Activated CD4-positive, CD25-positive, alpha-beta regulatory T cell treated with anti-CD3 and anti-CD28 coated beads, Interleukin-2, amount 50 U/mL, for 72 hours (primary cell): ENCODE measurements at regions not wholly inside any gene's neighbourhood (a gene's known extent, or its start where the extent isn't known, plus 50 kb on each side); places are given as distances from the start of the nearest gene placed in this dataset.

Experiments
- DNase-seq: peaks from one replicate; pipeline ENCODE4 v3.0.0; 2021

GRCh38 chr3:187902041-187902471, 156.8 kb upstream of the BCL6 start:
- no peak for DNase-seq

- no peak for DNase-seq
Measured at GRCh38 chr3:187902936-187903335, 157.7 kb upstream of the BCL6 start.

GRCh38 chr3:187903697-187904096, 158.4 kb upstream of the BCL6 start:
- no peak for DNase-seq

DNA sequence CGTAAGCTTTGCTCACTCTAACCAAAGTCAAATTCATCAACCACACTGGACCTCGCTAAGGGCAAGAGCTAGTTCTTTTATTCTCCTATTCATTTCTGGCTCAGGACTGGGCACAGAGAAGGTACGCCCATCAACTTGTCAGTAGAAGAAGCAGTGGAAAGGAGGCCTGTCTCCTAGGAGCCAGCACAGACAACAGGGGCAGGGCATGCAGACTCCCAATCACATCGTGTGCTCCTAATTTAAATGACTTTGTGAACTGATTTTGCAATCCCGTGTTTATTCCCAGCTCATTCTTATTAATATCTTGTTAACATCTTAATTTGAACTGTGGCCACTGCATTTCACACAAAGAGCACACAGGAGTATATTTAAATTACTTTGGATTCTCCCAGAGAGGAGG, 161.1 kb upstream of the BCL6 start:
- no peak for DNase-seq

DNA sequence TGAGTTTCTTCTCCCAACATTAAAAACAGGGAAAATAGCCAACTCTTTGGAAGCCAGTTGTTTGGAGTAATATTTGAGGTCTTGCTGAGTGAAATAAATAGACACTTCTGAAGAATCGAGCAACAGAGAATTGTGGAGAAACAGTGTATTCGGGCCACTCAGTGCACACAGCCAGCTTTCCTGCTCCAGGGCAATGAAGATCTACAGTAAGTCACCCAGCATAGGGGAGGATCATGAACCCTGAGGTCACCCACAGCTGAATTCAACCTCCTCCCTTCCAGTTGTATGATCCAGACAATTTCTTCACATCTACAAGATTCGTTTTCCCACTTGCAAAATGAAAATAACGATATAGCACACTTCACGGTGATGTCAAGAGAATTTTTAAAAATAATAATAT, 161.7 kb upstream of the BCL6 start:
- DNase-seq, result no peak

GRCh38 chr3:187909866-187910265, 164.6 kb upstream of the BCL6 start:
- DNase-seq, result no peak

- no peak for DNase-seq
Measured at GRCh38 chr3:187912007-187912406, 166.7 kb upstream of the BCL6 start.

GRCh38 chr3:187913617-187914033, 168.4 kb upstream of the BCL6 start:
- DNase-seq, result no peak

- no peak for DNase-seq
Measured at GRCh38 chr3:187914231-187914630, 169.0 kb upstream of the BCL6 start.

- no peak for DNase-seq
Measured at GRCh38 chr3:187916072-187916471, 170.8 kb upstream of the BCL6 start.

DNA sequence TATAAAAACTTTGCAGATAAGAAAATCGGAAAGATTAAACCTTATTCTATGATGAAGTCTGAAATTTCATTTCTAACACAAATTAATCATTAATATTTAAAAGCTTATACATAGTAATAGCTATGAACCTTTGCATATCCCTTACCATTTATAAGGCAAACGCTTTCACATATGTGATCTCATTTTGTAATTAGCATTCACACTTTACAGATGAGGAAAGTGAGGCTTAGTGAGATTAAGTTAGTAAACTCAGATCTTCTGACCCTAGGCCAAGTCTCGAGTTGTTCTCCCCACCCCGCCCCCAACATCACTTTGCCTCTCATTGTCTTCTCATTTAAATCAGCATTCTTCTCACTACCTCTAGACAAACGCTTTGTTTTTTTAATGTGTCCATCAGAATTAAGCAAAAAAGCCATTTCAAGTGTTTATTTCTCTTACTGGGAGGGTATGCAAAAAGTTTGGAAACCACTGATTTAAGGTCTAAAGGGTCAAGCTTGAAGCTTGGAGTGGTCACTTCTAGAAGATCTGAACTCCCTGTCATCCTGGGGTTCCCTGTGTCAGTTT, 172.9 kb upstream of the BCL6 start:
- DNase-seq, result no peak

- peak; percentile 41 for DNase-seq
Measured at GRCh38 chr3:187919048-187919447, 173.8 kb upstream of the BCL6 start.

DNA sequence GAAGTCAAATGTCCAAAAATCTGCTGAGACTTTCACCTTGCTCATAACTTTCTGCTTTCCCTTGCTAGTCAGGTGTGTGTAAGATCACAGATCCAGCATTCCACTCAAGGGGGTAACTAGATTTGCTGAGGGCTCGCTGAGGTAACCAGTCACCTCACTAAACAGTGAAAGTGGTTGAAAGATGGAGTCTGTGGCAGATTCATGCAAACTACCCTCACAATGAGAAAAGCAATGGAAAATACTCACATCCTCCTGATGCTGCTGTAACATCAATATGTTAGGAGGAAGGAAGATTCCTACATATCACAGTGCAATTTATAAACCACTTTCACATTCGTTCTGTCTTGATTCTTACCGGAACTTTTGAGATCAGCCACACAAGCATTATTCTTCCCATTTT, 174.3 kb upstream of the BCL6 start:
- no peak for DNase-seq

GRCh38 chr3:187920030-187920429, 174.8 kb upstream of the BCL6 start:
- no peak for DNase-seq

DNA sequence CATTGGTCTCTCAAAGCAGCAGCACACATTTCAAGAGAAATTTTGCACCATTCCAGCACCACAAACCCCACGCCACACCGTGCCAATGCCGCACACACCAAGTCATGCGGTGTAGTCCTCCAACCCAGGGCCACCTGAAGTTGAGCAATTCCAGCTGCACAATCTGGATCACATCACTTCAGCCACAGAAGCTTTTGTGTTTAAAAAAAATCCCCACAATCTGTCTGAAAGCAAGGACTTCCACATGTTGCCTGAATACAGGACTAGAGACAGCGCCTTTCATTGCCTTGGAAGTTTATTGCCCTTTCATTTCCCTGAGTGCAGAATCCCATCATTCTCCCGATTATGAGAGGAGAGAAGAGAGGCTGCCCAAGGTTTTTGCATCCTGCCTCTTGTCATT, 175.6 kb upstream of the BCL6 start:
- DNase-seq, result no peak

DNA sequence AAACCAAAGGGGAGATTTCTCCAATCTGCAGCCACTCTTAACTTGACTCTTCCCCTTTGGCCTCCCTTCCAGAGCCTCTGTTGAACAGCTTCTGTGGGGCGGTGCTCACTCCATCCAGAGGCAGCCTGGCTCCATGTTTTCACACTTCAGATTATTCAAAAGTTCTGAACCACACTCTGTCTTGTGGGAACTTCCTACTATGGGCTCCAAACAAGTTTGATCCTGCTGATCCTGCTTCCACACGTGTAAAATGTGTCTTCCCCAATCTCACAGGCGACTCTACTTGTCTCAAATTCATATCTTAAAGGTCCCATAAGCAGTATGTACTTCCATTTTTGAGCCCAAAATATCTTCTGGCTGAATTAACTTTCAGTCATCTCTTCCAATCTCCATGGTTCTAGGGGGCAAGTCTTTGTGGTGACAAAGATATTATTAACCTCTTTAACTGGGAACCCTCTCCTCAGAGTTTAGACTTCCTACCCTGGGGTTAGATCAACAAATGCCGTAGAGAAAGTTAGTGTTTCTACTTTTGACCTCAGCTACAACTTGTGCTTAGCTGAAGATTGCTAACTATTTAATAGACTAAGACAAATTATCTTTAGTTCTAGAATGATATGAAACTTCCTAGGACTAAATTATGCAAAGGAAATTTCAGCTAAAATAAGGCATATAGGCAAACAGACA, 176.3 kb upstream of the BCL6 start:
- no peak for DNase-seq

DNA sequence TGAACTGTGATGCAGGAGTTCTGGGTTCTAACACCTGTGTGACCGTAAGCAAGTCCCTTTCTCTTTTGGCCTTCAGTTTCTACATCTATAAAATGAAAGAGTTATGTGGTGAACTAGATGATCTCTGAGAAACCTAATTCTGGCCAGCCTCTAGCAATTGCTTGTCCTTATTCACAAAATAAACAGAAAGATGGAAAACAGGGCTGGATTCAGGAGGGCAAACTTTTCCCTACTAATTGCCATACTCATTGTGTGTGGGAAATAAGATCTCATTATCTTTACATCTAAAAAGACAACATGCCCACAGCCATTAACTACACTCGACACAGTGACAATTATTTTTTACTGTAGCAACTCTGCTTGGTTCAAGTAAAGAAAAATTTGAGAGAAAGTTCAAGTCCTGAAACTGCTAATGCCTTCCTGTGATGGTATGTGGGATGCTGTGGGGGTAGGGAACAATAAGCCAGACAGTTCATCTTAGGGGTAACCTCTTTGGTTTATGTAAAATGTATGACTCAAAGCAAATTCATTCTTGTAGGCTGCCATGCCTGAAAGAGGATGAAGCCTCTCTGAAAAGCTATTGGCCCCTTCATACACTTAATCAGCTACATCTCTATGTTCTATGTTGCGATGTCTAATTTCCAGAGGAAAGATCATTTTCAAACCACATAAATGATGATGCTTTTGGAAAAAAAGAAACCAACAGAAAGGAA, 177.6 kb upstream of the BCL6 start:
- DNase-seq, result no peak

DNA sequence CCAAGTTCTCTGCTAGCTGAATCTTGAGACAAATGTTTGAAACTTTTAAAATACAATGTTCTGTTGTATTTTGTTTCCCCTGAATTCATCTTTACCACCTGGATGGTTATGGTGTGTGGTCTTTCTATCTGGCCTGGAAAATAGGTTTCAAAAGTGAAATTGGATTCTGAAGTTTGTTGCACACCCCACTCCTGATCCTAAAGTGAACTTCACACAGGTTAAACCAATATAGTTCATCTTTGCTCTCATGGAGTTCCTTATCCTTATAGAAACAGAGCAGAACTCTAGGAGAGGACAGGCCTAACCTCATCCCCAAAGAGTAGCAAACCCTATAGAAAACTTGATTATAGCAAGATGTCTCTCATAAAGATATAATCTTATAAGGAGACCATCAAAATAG, 179.4 kb upstream of the BCL6 start:
- no peak for DNase-seq

DNA sequence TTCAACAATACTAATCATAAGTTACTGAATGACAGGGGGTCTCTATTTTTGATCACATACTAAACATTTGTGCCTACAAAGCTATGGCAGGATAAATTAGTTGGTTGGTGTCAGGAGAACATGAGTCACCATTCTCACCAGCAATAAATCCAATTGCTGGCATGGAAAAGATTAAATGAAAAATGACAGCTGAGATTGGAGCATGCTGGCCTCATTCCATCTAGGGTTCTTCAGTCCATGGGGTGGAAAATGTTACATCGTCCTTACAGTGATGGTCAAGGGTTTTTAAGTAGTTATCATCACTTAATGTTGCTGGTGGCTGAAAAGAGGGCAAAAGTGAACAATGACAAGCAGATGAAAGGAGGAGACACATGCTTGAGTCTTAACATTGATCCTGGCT, 180.1 kb upstream of the BCL6 start:
- DNase-seq, result no peak

DNA sequence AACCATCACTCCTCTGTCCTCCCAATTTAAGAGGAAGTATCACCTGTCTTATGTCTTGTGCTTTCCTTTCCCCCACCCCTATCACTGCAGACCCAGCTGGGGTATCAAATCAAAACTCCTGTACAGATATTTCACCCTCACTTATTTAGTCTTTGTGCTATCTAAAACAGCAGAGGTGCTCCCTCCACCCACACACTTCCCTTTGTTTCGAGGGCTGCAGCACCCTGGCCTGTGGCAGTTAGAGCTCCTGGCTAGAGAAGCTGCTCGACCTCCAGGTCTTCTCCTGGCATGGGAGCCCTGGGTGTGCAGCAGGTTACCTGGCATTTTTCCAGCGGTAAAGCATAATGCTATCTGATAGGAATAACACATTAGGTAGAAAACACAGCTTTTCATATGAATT, 181.4 kb upstream of the BCL6 start:
- DNase-seq, result no peak

GRCh38 chr3:187927565-187927964, 182.3 kb upstream of the BCL6 start:
- no peak for DNase-seq

DNA sequence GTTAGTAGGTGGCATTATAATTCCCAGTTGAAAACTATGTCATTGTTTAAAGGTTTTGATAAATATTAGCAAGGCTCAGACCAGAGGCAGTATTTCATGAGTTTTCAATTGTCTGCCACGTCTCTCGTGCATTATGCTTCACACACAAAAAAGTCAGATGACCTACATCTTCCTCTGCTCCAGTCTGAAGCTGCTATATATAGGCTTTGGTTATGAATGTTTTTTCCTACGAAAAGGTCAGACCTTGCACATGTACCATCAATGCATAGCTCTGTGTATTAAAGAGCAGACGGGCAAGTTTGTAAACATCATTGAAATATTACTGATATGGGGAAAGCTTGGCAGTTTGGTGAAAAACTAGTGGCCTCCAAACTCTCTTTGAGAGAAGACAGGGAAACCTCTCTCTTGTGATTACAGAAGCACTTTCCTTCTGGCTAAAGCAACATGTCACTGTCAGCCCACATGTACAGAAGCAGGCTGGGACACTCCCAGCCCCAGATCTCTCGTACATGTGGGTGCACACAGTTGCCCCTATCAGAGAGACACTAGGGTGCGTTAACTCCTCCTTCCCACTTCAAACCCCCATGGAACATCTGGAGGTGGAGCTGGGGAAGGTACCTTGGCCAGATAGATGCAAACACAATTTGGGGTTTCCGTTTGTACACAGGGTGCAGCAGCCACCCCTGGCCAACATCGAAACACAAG, 184.0 kb upstream of the BCL6 start:
- no peak for DNase-seq

DNA sequence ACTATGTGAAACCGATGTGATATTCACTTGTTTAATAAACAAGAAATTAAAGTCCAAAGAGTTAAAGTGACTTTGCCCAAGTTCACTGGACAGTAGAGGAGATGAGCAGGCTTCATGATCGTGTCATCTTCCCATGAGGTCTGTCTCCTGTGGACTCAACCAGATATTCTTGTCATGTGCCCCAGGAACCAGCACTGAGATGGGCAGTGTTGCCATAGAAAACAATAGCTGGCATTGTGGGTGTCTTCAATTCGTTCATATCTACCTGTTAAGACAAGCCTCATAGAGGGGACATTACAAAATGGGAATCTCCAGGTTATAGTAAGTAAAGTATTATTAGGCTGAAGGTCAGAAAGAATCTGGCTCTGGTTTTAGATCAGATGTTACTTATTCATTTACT, 184.8 kb upstream of the BCL6 start:
- DNase-seq, result no peak

DNA sequence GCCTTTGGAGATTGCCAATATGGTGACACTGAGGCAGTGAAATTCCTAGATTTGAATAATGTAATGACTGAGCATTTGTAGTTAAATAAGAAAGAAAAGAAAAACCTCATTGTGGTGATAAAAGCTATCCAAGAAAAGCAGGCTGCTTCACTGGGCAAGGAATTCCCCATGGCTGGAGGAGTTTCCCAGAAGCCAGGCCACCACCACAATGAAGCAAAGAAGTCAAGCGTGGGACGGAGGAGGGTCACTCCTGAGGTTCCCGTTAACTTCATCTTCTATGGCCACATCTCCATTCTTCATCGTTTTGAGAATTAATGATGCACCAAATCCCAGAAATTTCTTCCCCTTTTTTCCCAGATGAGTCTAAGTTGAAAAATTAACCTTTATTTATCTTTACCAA, 185.8 kb upstream of the BCL6 start:
- no peak for DNase-seq
